T-helper 2 cell treated with Interferon-gamma antibody and Interleukin-4, amounts not matched to agents 5 μg/mL and 100 μg/mL, for 36 hours (primary cell): ENCODE measurements at regions not wholly inside any gene's neighbourhood (a gene's known extent, or its start where the extent isn't known, plus 50 kb on each side); places are given as distances from the start of the nearest gene placed in this dataset.

Experiments
- DNase-seq: peaks from one replicate; pipeline ENCODE4 v3.0.0; 2021; ENCODE audit warnings: low spot score
- H3K27ac Mint-ChIP-seq: one replicate; pipeline ENCODE4 v1.8.0; 2021; ENCODE audit warnings: mild to moderate bottlenecking, mixed read lengths
- H3K27me3 Mint-ChIP-seq: one replicate; pipeline ENCODE4 v1.8.0; 2021; ENCODE audit warnings: low read depth, mixed read lengths
- H3K36me3 Mint-ChIP-seq: one replicate; pipeline ENCODE4 v1.8.0; 2021; ENCODE audit warnings: low read depth, mixed read lengths
- H3K4me1 Mint-ChIP-seq: one replicate; pipeline ENCODE4 v1.8.0; 2021; ENCODE audit warnings: low read depth, mixed read lengths
- H3K4me3 Mint-ChIP-seq: one replicate; pipeline ENCODE4 v1.8.0; 2022; ENCODE audit warnings: mild to moderate bottlenecking, moderate library complexity, mixed read lengths
- H3K9me3 Mint-ChIP-seq: one replicate; pipeline ENCODE4 v1.8.0; 2021; ENCODE audit warnings: mixed read lengths

DNA sequence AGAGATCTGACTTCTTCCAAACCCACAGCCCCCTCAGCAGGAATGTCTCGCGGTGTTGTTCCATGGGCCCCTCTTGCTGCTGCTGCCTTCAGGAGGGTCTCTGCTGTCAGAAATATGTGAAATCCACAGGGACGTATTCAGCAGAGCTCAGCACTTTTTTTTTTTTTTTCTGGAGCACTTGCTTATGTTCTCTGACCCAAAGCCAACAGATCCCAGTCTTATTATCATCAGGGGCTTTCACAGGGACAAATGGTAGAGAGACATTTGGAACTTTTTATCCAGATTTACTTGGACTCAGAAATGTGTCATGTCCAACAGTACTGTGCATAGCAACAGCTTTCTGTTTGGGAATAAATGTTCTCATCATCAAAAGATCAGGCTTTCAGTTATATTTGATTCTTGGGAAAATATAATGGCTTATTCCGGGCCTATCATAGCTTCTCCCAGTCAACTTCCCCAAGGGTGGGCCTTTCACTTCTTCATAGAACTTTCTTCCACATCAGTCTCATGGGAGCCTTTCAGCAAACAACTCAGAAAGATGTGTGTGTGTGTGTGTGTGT is 332.7 kb downstream of the ZNF536 start:
- Mint-ChIP-seq H3K36me3 (no peaks in the 10 kb centered on the region), H3K4me1 (no peaks in the 10 kb centered on the region), H3K4me3 (no peak overlapping the region), H3K9me3 (no peaks in the 10 kb centered on the region), H3K27me3 (no peaks in the 10 kb centered on the region), H3K27ac (no peak overlapping the region)
- no peak for DNase-seq

DNA sequence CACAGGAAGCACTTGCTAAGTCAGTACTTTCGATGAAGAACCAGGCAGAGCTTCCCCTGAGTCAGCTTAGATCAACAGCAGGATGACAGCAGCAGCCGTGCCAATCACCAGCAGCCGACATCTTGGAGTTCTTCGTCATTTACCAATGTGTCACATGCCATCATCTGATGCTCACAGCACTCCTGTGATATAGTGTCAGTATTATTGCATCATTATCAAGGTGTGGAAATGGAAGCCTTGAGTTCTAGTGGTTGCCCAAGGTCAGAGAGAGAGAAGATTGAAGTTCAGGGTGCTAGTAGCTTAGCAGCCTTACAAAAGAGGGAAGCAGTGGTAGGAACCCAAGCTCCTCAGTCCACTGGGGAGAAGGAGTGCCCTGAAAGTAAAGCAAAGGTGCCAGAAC is 331.5 kb downstream of the ZNF536 start:
- no peaks in the 10 kb centered on the region for H3K36me3 Mint-ChIP-seq
- no peaks in the 10 kb centered on the region for H3K9me3 Mint-ChIP-seq
- H3K27me3 Mint-ChIP-seq: no peaks in the 10 kb centered on the region
- no peak for DNase-seq
- H3K4me3 Mint-ChIP-seq: no peak overlapping the region
- H3K27ac Mint-ChIP-seq: no peak overlapping the region
- H3K4me1 Mint-ChIP-seq: no peaks in the 10 kb centered on the region

DNA sequence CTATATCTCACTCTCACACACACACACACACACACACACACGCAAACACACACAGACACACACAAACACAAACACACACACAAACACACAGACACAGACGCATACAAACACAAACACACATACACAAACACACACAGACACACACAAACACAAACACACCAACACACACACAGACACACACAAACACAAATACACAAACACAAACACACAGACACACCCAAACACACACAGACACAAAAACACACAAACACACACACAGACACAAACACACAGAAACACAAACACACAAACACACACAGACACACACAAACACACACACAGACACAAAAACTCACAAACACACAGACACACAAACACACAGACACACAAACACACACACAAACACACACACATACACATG is 329.0 kb downstream of the ZNF536 start:
- Mint-ChIP-seq H3K36me3 (no peaks in the 10 kb centered on the region), H3K27ac (no peak overlapping the region), H3K9me3 (no peaks in the 10 kb centered on the region), H3K4me3 (no peak overlapping the region), H3K4me1 (no peaks in the 10 kb centered on the region), H3K27me3 (no peaks in the 10 kb centered on the region)
- no peak for DNase-seq

DNA sequence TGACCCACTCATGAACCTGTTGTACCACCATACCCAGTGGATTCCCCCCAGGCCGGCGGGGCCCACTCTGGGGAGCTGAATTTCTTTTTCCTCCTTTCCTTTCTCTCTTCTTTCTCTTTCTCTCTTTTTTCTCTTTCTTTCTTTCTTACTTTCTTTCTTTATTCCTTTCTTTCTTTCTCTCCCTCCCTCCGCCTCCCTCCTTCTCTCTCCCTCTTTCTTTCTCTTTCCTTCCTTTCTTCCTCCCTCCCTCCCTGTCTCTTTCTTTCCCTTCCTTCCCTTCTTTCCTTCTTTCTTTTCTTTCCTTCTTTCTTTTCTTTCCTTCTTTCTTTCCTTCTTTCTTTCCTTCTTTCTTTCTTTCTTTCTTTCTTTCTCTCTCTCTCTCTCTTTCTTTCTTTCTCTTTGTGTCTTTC is 327.7 kb downstream of the ZNF536 start:
- no peaks in the 10 kb centered on the region for H3K9me3 Mint-ChIP-seq
- no peaks in the 10 kb centered on the region for H3K4me1 Mint-ChIP-seq

DNA sequence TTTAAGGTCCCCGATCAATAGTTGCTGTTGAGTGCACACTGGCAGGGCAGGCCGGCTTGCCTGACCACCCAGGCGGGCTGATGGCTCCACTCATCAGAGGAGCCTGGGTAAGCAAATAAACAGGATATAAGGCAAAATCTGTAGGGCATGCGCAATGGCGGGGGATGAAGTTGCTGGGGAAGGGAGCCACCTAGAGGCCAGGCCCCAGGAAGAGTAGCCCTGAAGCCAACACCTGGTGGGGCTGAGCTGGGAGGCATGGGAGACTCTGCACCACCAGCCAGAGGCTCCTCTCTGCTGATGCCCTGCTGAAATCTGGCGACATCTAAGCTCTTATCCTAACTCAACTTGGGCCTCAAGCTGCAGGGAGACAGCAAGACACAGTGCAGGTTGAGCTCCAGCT is 324.3 kb downstream of the ZNF536 start:
- H3K9me3 Mint-ChIP-seq: no peaks in the 10 kb centered on the region
- H3K4me1 Mint-ChIP-seq: peaks cover under 1% of the 10 kb centered on the region
- H3K4me3 Mint-ChIP-seq: no peak overlapping the region
- no peaks in the 10 kb centered on the region for H3K36me3 Mint-ChIP-seq
- H3K27ac Mint-ChIP-seq: no peak overlapping the region
- DNase-seq: no peak
- peaks cover 22% of the 10 kb centered on the region for H3K27me3 Mint-ChIP-seq

More for the DNA sequence above, 327.7 kb downstream of the ZNF536 start:
- no peak for DNase-seq
- Mint-ChIP-seq H3K27ac (no peak overlapping the region), H3K27me3 (no peaks in the 10 kb centered on the region), H3K36me3 (no peaks in the 10 kb centered on the region), H3K4me3 (no peak overlapping the region)

DNA sequence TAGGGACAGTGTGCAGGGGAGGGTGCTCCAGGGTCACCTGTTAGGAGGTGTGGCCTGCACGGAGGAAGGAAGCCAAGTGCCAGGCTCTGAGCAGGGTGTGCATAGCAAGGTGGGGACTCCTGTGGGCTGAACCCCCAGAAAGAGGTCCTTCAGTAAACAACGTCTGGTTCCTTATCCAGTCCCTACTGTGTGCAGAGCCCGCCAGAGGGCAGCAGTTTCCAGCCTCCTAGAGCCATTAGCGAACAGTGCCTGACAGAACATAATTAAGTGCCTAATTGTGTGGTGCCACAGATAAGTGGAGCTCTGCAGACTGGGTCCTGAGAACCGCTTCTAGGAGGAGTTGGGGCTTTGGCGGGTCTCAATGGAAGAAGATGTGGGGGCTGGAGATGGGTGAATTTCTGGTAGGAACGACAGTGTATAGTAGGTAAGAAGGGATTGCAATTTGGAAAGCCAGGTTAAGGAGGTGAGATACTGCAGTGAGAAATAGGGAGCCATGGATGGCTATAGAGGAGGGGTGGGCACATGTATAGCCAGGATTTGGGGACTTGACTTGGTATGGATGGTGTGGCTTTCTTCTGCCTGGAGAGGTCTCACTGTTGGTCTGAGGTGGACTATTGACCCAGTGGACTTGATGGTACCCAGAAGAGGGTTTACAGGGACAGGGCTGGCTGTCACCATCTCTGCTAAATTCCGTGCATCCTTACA is 323.1 kb downstream of the ZNF536 start:
- Mint-ChIP-seq H3K36me3 (no peaks in the 10 kb centered on the region), H3K4me1 (peaks cover 2% of the 10 kb centered on the region), H3K9me3 (no peaks in the 10 kb centered on the region), H3K27ac (no peak overlapping the region), H3K4me3 (no peak overlapping the region), H3K27me3 (peaks cover 33% of the 10 kb centered on the region)
- DNase-seq: no peak

DNA sequence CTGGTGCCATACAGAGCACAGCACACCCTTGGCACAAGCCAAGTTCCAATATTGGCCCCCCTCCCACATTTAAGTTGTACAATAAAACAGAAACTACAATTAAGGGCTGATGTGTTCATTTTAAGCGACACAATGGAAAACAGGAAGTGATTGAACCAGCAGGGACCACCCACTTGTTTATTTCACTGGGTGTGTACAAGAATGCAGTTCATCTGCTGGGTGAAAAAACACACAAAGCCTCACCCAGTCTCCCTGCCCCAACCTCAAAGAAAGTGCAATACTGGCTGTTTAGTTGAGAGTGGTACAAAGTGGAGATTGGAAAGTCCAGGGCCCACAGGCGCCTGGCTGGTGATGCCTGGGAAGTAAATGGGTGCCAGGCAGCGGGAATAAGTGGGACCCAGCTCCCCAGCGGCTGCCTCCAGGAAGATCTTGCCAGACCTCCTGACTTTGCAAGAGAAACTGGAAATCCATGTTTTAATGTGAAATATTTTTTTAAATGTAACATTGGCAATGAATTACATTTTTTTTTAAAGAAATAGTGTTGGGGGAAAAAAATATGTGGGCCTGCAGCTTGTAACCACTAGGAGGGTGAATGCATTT is 322.1 kb downstream of the ZNF536 start:
- Mint-ChIP-seq H3K27ac (no peak overlapping the region), H3K9me3 (no peaks in the 10 kb centered on the region), H3K4me3 (no peak overlapping the region), H3K36me3 (no peaks in the 10 kb centered on the region), H3K4me1 (peaks cover 2% of the 10 kb centered on the region), H3K27me3 (peaks cover 38% of the 10 kb centered on the region)
- DNase-seq: no peak

DNA sequence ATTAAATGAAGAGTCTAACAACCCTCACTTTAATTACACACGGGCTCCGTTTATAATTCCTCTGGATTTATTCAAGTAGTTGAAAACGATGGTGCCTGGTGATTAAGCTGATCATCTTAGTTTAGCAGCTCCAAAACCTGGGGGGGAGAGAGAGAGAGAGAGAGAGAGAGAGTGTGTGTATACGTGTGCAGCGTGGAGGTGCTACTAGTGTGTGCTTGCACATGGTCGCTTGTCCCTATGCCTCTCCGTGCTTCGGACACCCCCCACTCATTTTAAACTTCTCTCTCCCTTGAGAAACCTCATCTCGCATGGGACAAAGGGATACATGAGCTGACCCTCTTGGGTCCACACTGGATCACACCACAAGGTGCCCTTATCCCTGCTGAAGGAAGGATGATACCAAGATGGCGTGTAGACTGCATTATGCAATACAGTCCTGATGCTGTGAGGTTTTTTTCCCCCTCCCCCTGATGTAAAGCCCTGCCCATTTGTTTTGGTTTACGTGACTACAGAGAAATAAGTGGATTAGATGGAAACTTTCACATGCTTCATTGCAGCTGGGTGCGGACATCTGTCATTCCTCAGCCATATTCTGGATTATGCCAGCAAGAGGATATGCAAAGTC is 320.8 kb downstream of the ZNF536 start:
- Mint-ChIP-seq H3K36me3 (no peaks in the 10 kb centered on the region), H3K9me3 (no peaks in the 10 kb centered on the region), H3K27ac (no peak overlapping the region), H3K27me3 (peaks cover 42% of the 10 kb centered on the region), H3K4me3 (no peak overlapping the region), H3K4me1 (peaks cover 2% of the 10 kb centered on the region)
- DNase-seq: no peak

DNA sequence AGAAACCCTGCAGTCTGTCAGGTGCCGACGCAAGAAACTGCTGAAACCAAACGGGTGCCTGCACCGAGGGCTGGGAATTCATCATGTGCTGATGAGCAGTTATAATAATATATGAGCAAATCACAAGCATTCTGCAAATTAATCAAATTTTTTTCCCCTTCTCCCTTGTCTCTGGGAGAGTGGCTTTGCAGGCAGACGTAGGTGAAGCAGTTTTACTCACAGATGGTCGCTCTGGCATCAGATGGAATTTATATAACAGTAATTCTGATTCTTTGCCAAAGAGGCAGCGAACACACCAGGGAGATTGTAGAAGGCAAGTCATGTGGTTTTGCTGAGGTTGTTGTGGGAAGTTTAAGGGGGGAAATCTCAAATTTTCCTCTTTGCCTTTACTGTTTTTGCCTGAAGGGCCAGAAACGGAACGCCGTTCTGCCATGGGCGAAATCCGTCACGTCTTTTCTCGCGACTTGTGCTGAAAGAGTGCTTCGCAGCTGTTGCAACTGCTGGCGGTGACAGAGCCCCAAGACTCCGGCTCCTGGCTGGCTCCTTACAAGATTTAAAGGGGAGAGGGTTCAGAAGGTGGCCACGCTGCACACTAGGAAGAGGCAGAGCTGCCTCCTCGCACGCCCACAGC is 320.1 kb downstream of the ZNF536 start:
- Mint-ChIP-seq H3K27me3 (peaks cover 44% of the 10 kb centered on the region), H3K9me3 (no peaks in the 10 kb centered on the region), H3K27ac (no peak overlapping the region), H3K36me3 (no peaks in the 10 kb centered on the region), H3K4me3 (no peak overlapping the region), H3K4me1 (peaks cover 2% of the 10 kb centered on the region)
- DNase-seq: no peak

DNA sequence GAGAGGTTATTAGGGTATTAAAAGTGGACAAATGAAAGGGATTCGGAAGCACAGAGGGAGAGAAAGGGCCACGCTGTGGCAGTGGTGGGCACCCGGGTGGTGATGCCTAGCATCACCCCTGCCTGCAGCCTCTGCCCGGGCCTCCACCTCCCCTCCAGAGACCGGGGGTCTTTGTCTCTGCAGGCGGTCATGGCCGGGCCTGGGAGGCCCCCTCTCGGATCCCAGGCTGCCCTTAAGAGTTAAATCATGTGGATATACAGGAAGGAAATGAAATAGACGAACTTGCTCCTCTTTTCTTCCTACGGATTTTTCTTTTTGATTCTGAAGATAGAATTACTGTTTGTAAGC is 319.6 kb downstream of the ZNF536 start:
- DNase-seq: no peak
- Mint-ChIP-seq H3K27me3 (peaks cover 46% of the 10 kb centered on the region), H3K9me3 (no peaks in the 10 kb centered on the region), H3K36me3 (no peaks in the 10 kb centered on the region), H3K4me1 (peaks cover 2% of the 10 kb centered on the region), H3K4me3 (no peak overlapping the region), H3K27ac (no peak overlapping the region)

DNA sequence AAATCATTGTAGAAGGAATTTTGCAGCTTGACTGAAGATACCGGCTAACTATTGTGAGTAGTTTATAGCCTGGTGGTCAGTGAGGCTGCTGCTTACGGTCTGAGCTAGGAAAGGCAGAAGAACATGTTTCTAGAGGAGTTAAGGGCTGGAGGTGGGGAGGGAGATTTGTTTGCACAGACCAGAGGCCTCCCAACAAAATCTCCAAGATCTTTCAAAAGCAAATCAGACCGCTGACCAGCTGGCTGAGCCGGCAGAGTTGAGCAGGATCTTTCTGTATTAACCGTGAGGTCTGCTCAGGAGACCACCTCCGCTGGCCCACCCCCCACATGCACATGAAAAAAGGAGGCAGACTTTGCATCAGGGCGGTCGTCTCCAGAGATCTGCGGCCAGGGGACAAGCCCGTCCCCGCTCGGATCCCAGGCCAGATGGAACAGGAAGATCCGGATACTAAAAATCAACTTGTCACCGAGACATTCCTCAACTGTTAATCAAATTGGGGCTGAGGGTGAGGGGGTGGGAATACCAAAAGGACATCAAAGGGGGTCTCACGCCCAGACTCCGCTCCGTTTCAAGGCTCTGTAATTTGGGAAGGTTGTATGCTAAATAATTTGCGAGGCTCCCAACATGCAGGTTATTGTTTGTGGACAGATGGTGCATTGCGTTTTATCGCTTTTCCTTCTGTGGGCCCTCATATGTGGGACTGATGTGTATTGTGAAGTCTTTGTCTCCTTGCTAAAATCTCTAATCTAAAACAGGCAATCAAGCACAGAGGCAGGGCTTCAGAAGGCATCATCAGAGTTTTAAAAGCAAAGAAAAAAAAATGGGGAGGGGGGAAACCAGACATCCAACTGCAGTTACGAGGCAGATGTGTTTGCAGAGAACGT is 319.0 kb downstream of the ZNF536 start:
- Mint-ChIP-seq H3K4me3 (no peak overlapping the region), H3K36me3 (no peaks in the 10 kb centered on the region), H3K27me3 (peaks cover 50% of the 10 kb centered on the region), H3K4me1 (peaks cover 2% of the 10 kb centered on the region), H3K27ac (no peak overlapping the region), H3K9me3 (no peaks in the 10 kb centered on the region)
- no peak for DNase-seq

DNA sequence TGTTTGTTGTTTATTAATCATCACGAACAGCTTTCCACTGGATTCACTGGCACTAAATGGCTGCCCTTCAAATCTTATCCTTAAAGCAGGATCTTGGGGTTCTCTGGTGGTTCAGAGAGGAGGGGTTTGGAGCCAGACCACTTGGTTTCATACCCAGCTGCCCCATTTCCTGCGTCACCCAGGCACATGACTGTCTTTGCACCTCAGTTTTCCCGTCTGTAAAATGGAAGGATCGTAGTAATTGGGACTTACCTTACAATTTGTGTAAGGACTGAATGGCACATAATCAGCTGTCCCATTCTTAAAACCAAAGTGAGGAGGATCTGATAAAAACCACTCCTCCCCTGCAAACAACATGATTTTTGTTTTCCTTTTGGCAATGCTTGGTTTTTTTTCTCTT is 318.3 kb downstream of the ZNF536 start:
- H3K36me3 Mint-ChIP-seq: no peaks in the 10 kb centered on the region
- H3K4me3 Mint-ChIP-seq: no peak overlapping the region
- no peak for DNase-seq
- no peaks in the 10 kb centered on the region for H3K9me3 Mint-ChIP-seq
- peaks cover 50% of the 10 kb centered on the region for H3K27me3 Mint-ChIP-seq
- no peak overlapping the region for H3K27ac Mint-ChIP-seq
- peaks cover 2% of the 10 kb centered on the region for H3K4me1 Mint-ChIP-seq

DNA sequence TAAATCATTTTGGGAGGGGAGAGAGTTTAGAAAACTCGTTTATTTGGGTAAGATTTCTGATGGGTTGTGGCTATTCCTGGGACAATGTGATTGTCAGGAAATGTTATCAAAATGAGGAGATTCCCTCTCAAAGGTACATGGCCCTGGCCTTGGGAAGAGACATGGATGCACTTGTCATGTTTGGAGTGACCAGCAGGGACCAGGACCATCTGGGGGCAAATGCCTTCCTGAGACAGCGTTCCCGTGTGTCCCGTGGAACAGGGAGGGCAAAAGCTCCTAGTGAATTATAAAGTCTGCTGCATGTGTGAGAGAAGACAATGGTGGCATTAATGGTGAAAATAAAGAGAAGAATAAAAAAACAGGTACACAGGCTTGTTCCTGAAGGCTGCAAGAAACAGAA is 317.3 kb downstream of the ZNF536 start:
- Mint-ChIP-seq H3K27ac (no peak overlapping the region), H3K4me3 (no peak overlapping the region), H3K36me3 (no peaks in the 10 kb centered on the region), H3K27me3 (peaks cover 50% of the 10 kb centered on the region), H3K4me1 (peaks cover 2% of the 10 kb centered on the region), H3K9me3 (no peaks in the 10 kb centered on the region)
- no peak for DNase-seq
